Inferior parietal cortex (tissue), 1 donor: ENCODE measurements at regions not wholly inside any gene's neighbourhood (a gene's known extent, or its start where the extent isn't known, plus 50 kb on each side); places are given as distances from the start of the nearest gene placed in this dataset.
"Not testable (repeated sequence)": the region's sequence is repeated elsewhere in the genome, so short reads cannot be mapped to it uniquely, and the experiment has no call there.

ENCODE experiments used
- DNase-seq: peaks from one replicate; pipeline ENCODE4 v3.0.0-alpha.2; 2016; ENCODE audit errors: extremely low spot score

GRCh38 chr17:63291258-63291657 lies 154.8 kb downstream of the CYB561 start:
- DNase-seq: no peak

GRCh38 chr17:63292421-63292820 lies 153.7 kb downstream of the CYB561 start:
- no peak for DNase-seq

GRCh38 chr17:63293323-63294075 lies 152.6 kb downstream of the CYB561 start:
- DNase-seq: no peak

- DNase-seq: no peak
Measured at GRCh38 chr17:63294776-63295175, 151.3 kb downstream of the CYB561 start.

- DNase-seq: no peak
Measured at GRCh38 chr17:63295288-63295687, 150.8 kb downstream of the CYB561 start.

GRCh38 chr17:63295839-63296590 lies 150.1 kb downstream of the CYB561 start:
- no peak for DNase-seq

- DNase-seq: not testable (repeated sequence)
Measured at GRCh38 chr17:63298916-63299315, 147.2 kb downstream of the CYB561 start.

- no peak for DNase-seq
Measured at GRCh38 chr17:63304704-63305261, 141.3 kb downstream of the CYB561 start.

- DNase-seq: no peak
Measured at GRCh38 chr17:63305857-63306256, 140.2 kb downstream of the CYB561 start.

- no peak for DNase-seq
Measured at GRCh38 chr17:63306855-63307254, 139.3 kb downstream of the CYB561 start.

- DNase-seq: no peak
Measured at GRCh38 chr17:63308272-63308671, 137.8 kb downstream of the CYB561 start.

- DNase-seq: no peak
Measured at GRCh38 chr17:63309021-63309420, 137.1 kb downstream of the CYB561 start.

- no peak for DNase-seq
Measured at GRCh38 chr17:63311416-63311937, 134.6 kb downstream of the CYB561 start.

- no peak for DNase-seq
Measured at GRCh38 chr17:63314761-63315160, 131.3 kb downstream of the CYB561 start.

GRCh38 chr17:63316100-63316499 lies 130.0 kb downstream of the CYB561 start:
- DNase-seq: no peak

GRCh38 chr17:63317166-63317840 lies 128.8 kb downstream of the CYB561 start:
- DNase-seq: no peak

- DNase-seq: no peak
Measured at GRCh38 chr17:63325808-63326207, 120.3 kb downstream of the CYB561 start.

- no peak for DNase-seq
Measured at GRCh38 chr17:63329876-63330275, 116.2 kb downstream of the CYB561 start.

GRCh38 chr17:63331301-63332061 lies 114.6 kb downstream of the CYB561 start:
- DNase-seq: no peak

GRCh38 chr17:63332286-63332685 lies 113.8 kb downstream of the CYB561 start:
- DNase-seq: no peak

- no peak for DNase-seq
Measured at GRCh38 chr17:63333869-63334268, 112.2 kb downstream of the CYB561 start.
